Peyer's patch (tissue), 4 donors: ENCODE measurements at regions not wholly inside any gene's neighbourhood (a gene's known extent, or its start where the extent isn't known, plus 50 kb on each side); places are given as distances from the start of the nearest gene placed in this dataset.

Source experiments
- POLR2A ChIP-seq, 2 donors: fragments of 450-650 bp; IDR thresholded peaks; one replicate each; pipeline ENCODE4 v1.5.1; 2017; ENCODE audit warnings: antibody characterized with exemption in 2 of 2, mild to moderate bottlenecking in 2 of 2, moderate library complexity in 2 of 2
- TF ChIP-seq, protein P1 (sequence below), 6 experiments: fragments of 450-650 bp in 4 of 6; fragments of 200-600 bp in 2 of 6; sonication (generic) in 1 of 6; IDR thresholded peaks; one replicate each; pipeline ENCODE4 v1.5.1; 2017 to 2019; ENCODE audit warnings: antibody characterized with exemption in 6 of 6, mild to moderate bottlenecking in 3 of 6, moderate library complexity in 1 of 6

DNA sequence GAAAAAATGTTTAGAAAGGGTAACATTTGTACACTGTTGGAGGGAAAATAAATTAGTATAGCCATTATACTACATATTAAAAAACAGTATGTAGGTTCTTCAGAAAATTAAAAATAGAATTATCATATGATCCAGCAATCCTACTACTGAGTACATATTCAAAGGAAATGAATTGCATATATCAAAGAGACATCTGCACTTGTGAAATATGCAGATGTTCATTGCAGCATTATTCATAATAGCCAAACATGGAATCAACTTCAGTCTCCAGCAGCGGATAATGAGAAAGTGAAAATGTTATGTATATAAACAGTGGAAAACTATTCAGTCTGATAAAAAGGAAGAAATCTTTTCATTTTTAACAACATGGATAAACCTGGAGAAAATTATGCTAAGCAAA, 695.5 kb downstream of the SLCO4C1 start:
- TF ChIP-seq, protein P1, sequence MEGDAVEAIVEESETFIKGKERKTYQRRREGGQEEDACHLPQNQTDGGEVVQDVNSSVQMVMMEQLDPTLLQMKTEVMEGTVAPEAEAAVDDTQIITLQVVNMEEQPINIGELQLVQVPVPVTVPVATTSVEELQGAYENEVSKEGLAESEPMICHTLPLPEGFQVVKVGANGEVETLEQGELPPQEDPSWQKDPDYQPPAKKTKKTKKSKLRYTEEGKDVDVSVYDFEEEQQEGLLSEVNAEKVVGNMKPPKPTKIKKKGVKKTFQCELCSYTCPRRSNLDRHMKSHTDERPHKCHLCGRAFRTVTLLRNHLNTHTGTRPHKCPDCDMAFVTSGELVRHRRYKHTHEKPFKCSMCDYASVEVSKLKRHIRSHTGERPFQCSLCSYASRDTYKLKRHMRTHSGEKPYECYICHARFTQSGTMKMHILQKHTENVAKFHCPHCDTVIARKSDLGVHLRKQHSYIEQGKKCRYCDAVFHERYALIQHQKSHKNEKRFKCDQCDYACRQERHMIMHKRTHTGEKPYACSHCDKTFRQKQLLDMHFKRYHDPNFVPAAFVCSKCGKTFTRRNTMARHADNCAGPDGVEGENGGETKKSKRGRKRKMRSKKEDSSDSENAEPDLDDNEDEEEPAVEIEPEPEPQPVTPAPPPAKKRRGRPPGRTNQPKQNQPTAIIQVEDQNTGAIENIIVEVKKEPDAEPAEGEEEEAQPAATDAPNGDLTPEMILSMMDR (IDR thresholded peaks at IDR 0.05), result no peak
- no peak for TF ChIP-seq POLR2A (IDR thresholded peaks at IDR 0.05)
